NCI-H1105 (cell line): ENCODE measurements at regions not wholly inside any gene's neighbourhood (a gene's known extent, or its start where the extent isn't known, plus 50 kb on each side); places are given as distances from the start of the nearest gene placed in this dataset.
"Not testable (repeated sequence)": the region's sequence is repeated elsewhere in the genome, so short reads cannot be mapped to it uniquely, and the experiment has no call there.

Source experiments
- DNase-seq: peaks from one replicate; lab custom pipeline; 2025; lab: John Stamatoyannopoulos, UW

GRCh38 chr5:163885117-163885516 lies 379.7 kb downstream of the MAT2B start:
- DNase-seq = no peak

GRCh38 chr5:163887854-163888253 lies 382.4 kb downstream of the MAT2B start:
- no peak for DNase-seq

- no peak for DNase-seq
Observed at GRCh38 chr5:163888366-163888765, 382.9 kb downstream of the MAT2B start.

GRCh38 chr5:163889369-163889768 lies 383.9 kb downstream of the MAT2B start:
- DNase-seq = no peak

GRCh38 chr5:163890261-163890660 lies 384.8 kb downstream of the MAT2B start:
- no peak for DNase-seq

- DNase-seq = no peak
Observed at GRCh38 chr5:163893281-163893680, 387.9 kb downstream of the MAT2B start.

- DNase-seq = no peak
Observed at GRCh38 chr5:163894645-163895044, 389.2 kb downstream of the MAT2B start.

- DNase-seq = no peak
Observed at GRCh38 chr5:163898873-163899272, 393.5 kb downstream of the MAT2B start.

GRCh38 chr5:163907783-163908182 lies 402.4 kb downstream of the MAT2B start:
- not testable (repeated sequence) for DNase-seq

GRCh38 chr5:163908253-163908652 lies 402.8 kb downstream of the MAT2B start:
- DNase-seq = no peak

- no peak for DNase-seq
Observed at GRCh38 chr5:163910226-163910625, 404.8 kb downstream of the MAT2B start.

- no peak for DNase-seq
Observed at GRCh38 chr5:163912046-163912445, 406.6 kb downstream of the MAT2B start.

- DNase-seq = no peak
Observed at GRCh38 chr5:163913548-163913947, 408.1 kb downstream of the MAT2B start.

- no peak for DNase-seq
Observed at GRCh38 chr5:163914910-163915309, 409.5 kb downstream of the MAT2B start.

GRCh38 chr5:163915481-163915961 lies 410.1 kb downstream of the MAT2B start:
- no peak for DNase-seq

GRCh38 chr5:163916376-163916775 lies 411.0 kb downstream of the MAT2B start:
- DNase-seq = no peak

- DNase-seq = no peak
Observed at GRCh38 chr5:163916861-163917260, 411.4 kb downstream of the MAT2B start.

- DNase-seq = no peak
Observed at GRCh38 chr5:163917747-163918146, 412.3 kb downstream of the MAT2B start.

- not testable (repeated sequence) for DNase-seq
Observed at GRCh38 chr5:163934990-163935389, 429.6 kb downstream of the MAT2B start.

- no peak for DNase-seq
Observed at GRCh38 chr5:163938595-163938994, 433.2 kb downstream of the MAT2B start.

- DNase-seq = no peak
Observed at GRCh38 chr5:163941079-163941478, 435.7 kb downstream of the MAT2B start.

- DNase-seq = no peak
Observed at GRCh38 chr5:163943546-163943945, 438.1 kb downstream of the MAT2B start.

GRCh38 chr5:163944738-163945137 lies 439.3 kb downstream of the MAT2B start:
- DNase-seq = no peak

- DNase-seq = no peak
Observed at GRCh38 chr5:163947848-163948666, 442.6 kb downstream of the MAT2B start.
